ENCODE measurements at regions not wholly inside any gene's neighbourhood (a gene's known extent, or its start where the extent isn't known, plus 50 kb on each side); places are given as distances from the start of the nearest gene placed in this dataset.

- no peak for TF ChIP-seq STAT1 (conservative IDR thresholded peaks at IDR 0.05)
- no peak for TF ChIP-seq ATF2 (IDR thresholded peaks at IDR 0.05; ENCODE audit: low read length)
- no peak for TF ChIP-seq E4F1 (IDR thresholded peaks at IDR 0.05; ENCODE audit: borderline replicate concordance, partially characterized antibody)
- TF ChIP-seq ASH2L (IDR thresholded peaks at IDR 0.05; ENCODE audit: borderline replicate concordance, low read depth): no peak
- TF ChIP-seq RAD51 (IDR thresholded peaks at IDR 0.05): no peak
- TF ChIP-seq NFYA (IDR thresholded peaks at IDR 0.05; ENCODE audit: borderline replicate concordance, low read depth, low read length): no peak
- no peak for TF ChIP-seq MTA3 (IDR thresholded peaks at IDR 0.05; ENCODE audit: borderline replicate concordance, low read length)
- no peak for TF ChIP-seq NBN (IDR thresholded peaks at IDR 0.05)
- no peak for TF ChIP-seq SRF (IDR thresholded peaks at IDR 0.05; ENCODE audit: low read depth in 2 of 2, low read length in 2 of 2)
- no peak for TF ChIP-seq ATF7 (IDR thresholded peaks at IDR 0.05; ENCODE audit: low read depth)
- no peak for TF ChIP-seq KAT2A (conservative IDR thresholded peaks at IDR 0.05; ENCODE audit: control insufficient read depth, low read depth, low read length)
- TF ChIP-seq SMC3 (IDR thresholded peaks at IDR 0.05; ENCODE audit: borderline replicate concordance, low read length): no peak
- no peak overlapping the region for H3K9ac ChIP-seq (ENCODE audit: control insufficient read depth, insufficient read depth, low read length)
- no TSS peak for BruUV-seq (replicated peaks)
- H3K4me1 ChIP-seq (ENCODE audit: control insufficient read depth, insufficient read depth, low read length): no peaks in the 10 kb centered on the region
- intact Hi-C loops (cut with micrococcal nuclease; ENCODE audit: unreplicated experiment): no loop called here
- no peaks in the 10 kb centered on the region for H3K36me3 ChIP-seq (ENCODE audit: control insufficient read depth in 2 of 2, insufficient read depth in 2 of 2, low read length in 1 of 2)
- ATAC-seq: no peak
- H3K4me3 ChIP-seq: no peak overlapping the region
- no peak overlapping the region for H3K4me2 ChIP-seq (ENCODE audit: control insufficient read depth, insufficient read depth)
- CTCF ChIA-PET: no interaction called here
- POLR2A ChIA-PET: no interaction called here
- H2AFZ ChIP-seq (ENCODE audit: control insufficient read depth, low read depth, low read length): no peak overlapping the region
- H3K27me3 ChIP-seq (replicated peaks in 1 of 2; ENCODE audit: control insufficient read depth in 2 of 2, insufficient read depth in 2 of 2, low read length in 1 of 2): no peaks in the 10 kb centered on the region; a peak in 1 of 4 replicates
- FAIRE-seq: no peak
- H3K27ac ChIP-seq (ENCODE audit: control insufficient read depth, insufficient read depth): no peak overlapping the region
- RAD21 ChIA-PET (ENCODE audit: unreplicated experiment): no interaction called here
- no peak for DNase-seq (ENCODE audit: low read depth, low spot score)
- SMC1A ChIA-PET (ENCODE audit: uncharacterized antibody, unreplicated experiment): no interaction called here
- no peaks in the 10 kb centered on the region for H3K79me2 ChIP-seq (ENCODE audit: control insufficient read depth, insufficient read depth, low read length)
- no peaks in the 10 kb centered on the region for H3K9me3 ChIP-seq (replicated peaks; ENCODE audit: control insufficient read depth, insufficient read depth, low read length)
- in situ Hi-C loops (cut with MboI): no loop called here
- H4K20me1 ChIP-seq (ENCODE audit: control insufficient read depth, insufficient read depth): no peaks in the 10 kb centered on the region
Observed at GRCh38 chr12:72089678-72090077, 151.0 kb downstream of the TPH2 start.

Measured in GM12878 (cell line).